AG04449 (cell line): ENCODE measurements at regions not wholly inside any gene's neighbourhood (a gene's known extent, or its start where the extent isn't known, plus 50 kb on each side); places are given as distances from the start of the nearest gene placed in this dataset.
"Not testable (repeated sequence)": the region's sequence is repeated elsewhere in the genome, so short reads cannot be mapped to it uniquely, and the experiment has no call there.

Experiments
- CTCF ChIA-PET: fragments of 350-600 bp; formaldehyde crosslinking; extraction: SDS; loops from one replicate; lab custom pipeline; 2021; ENCODE audit warnings: antibody characterized with exemption; lab: Yijun Ruan, JAX
- POLR2A ChIA-PET: fragments of 400-600, 350-600 bp; formaldehyde crosslinking; extraction: SDS; loops from one replicate; lab custom pipeline; 2020; ENCODE audit warnings: antibody characterized with exemption, inconsistent platforms; lab: Yijun Ruan, JAX
- DNase-seq: peaks from one replicate; pipeline ENCODE4 v3.0.0-alpha.2; 2010; ENCODE audit warnings: low read depth, low spot score
- H3K4me3 ChIP-seq: 2 replicates; pipeline ENCODE4 v1.5.1; 2011; ENCODE audit warnings: low read depth, mild to moderate bottlenecking, control low read depth, low read length
- TF ChIP-seq, protein P1 (sequence below): IDR thresholded peaks from one replicate; pipeline ENCODE4 v1.5.1; 2011; ENCODE audit warnings: mild to moderate bottlenecking, moderate library complexity, low read length, control low read depth, inconsistent platforms; ENCODE audit not compliant: insufficient read depth; ENCODE audit errors: missing control alignments

- POLR2A ChIA-PET: no interaction called here
- no peak for DNase-seq
- CTCF ChIA-PET: no interaction called here
- H3K4me3 ChIP-seq: no peak overlapping the region
- TF ChIP-seq, protein P1, sequence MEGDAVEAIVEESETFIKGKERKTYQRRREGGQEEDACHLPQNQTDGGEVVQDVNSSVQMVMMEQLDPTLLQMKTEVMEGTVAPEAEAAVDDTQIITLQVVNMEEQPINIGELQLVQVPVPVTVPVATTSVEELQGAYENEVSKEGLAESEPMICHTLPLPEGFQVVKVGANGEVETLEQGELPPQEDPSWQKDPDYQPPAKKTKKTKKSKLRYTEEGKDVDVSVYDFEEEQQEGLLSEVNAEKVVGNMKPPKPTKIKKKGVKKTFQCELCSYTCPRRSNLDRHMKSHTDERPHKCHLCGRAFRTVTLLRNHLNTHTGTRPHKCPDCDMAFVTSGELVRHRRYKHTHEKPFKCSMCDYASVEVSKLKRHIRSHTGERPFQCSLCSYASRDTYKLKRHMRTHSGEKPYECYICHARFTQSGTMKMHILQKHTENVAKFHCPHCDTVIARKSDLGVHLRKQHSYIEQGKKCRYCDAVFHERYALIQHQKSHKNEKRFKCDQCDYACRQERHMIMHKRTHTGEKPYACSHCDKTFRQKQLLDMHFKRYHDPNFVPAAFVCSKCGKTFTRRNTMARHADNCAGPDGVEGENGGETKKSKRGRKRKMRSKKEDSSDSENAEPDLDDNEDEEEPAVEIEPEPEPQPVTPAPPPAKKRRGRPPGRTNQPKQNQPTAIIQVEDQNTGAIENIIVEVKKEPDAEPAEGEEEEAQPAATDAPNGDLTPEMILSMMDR: no peak
Observed at GRCh38 chr5:130616161-130616560, 548.9 kb downstream of the HINT1 start.

- CTCF ChIA-PET: no interaction called here
- POLR2A ChIA-PET: no interaction called here
- no peak overlapping the region for H3K4me3 ChIP-seq
- TF ChIP-seq, protein P1: no peak
- DNase-seq: no peak
Observed at GRCh38 chr5:130605234-130605633, 559.8 kb downstream of the HINT1 start.

- POLR2A ChIA-PET, DNase-seq, H3K4me3 ChIP-seq, CTCF ChIA-PET: not testable (repeated sequence)
Observed at GRCh38 chr5:130596647-130597046, 568.4 kb downstream of the HINT1 start.

- ChIA-PET POLR2A (no interaction called here), CTCF (no interaction called here)
- DNase-seq: no peak
- H3K4me3 ChIP-seq: no peak overlapping the region
- TF ChIP-seq, protein P1: no peak
Observed at GRCh38 chr5:130580264-130580663, 584.8 kb downstream of the HINT1 start.

- H3K4me3 ChIP-seq: no peak overlapping the region
- TF ChIP-seq, protein P1: no peak
- DNase-seq: no peak
- CTCF ChIA-PET: no interaction called here
- POLR2A ChIA-PET: interaction anchor here (0.7 kb wide), 1 partner anchor 70 kb away, joined by 3 read pairs; no protein-coding TSS in a partner anchor
Observed at GRCh38 chr5:130578354-130578753, 586.7 kb downstream of the HINT1 start.

- TF ChIP-seq, protein P1: no peak
- no peak for DNase-seq
- POLR2A ChIA-PET: no interaction called here
- CTCF ChIA-PET: no interaction called here
- H3K4me3 ChIP-seq: no peak overlapping the region
Observed at GRCh38 chr5:130571076-130571475, 594.0 kb downstream of the HINT1 start.

DNA sequence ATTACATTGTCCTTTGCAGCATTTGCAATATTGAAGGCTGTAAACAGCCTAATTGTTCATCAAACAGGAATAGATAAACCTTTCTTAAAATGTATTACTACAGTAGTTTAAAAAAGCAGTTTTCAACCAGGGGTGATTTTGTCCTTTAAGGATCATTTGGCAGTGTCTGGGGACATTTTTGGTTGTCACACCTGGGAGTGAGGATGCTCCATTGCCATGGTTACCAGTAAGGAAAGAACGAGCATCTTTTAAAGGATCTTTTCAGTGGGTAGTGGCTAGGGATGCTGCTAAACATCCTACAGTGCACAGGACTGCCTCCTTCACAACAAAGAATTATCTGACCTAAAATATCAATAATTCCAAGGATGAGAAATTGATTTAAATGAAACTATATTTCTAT is 596.3 kb downstream of the HINT1 start:
- ChIA-PET POLR2A (no interaction called here), CTCF (no interaction called here)
- TF ChIP-seq, protein P1: no peak
- DNase-seq: no peak
- H3K4me3 ChIP-seq: no peak overlapping the region
